Endothelial cell of umbilical vein (primary cell): ENCODE measurements at regions not wholly inside any gene's neighbourhood (a gene's known extent, or its start where the extent isn't known, plus 50 kb on each side); places are given as distances from the start of the nearest gene placed in this dataset.

Experiments used
- BruUV-seq: library from RNA; stranded (reverse); fragments of 400-500 nt; replicated peaks from 2 replicates; lab custom pipeline; 2021; lab: Mats Ljungman, UMichigan
- CTCF ChIA-PET: fragments of 300-600, 350-600 bp; sonication (Branson Sonifier 250); formaldehyde crosslinking; loops from one replicate; lab custom pipeline; 2021; ENCODE audit warnings: antibody characterized with exemption, inconsistent platforms; lab: Charles Lee
- POLR2A ChIA-PET: fragments of 300-600, 350-600 bp; sonication (Branson Sonifier 250); formaldehyde crosslinking; loops from one replicate; lab custom pipeline; 2021; ENCODE audit warnings: antibody characterized with exemption, inconsistent platforms; lab: Charles Lee
- DNase-seq: peaks from one replicate; pipeline ENCODE4 v3.0.0-alpha.2; 2011; ENCODE audit warnings: low read depth, low spot score
- FAIRE-seq: peaks from 2 replicates; lab custom pipeline; 2011; peaks lifted over from hg19 to GRCh38; lab: Jason Lieb, UNC
- H2AFZ ChIP-seq: 2 replicates; pipeline ENCODE4 v1.6.0; 2012; ENCODE audit warnings: low read depth, low read length, control low read depth, inconsistent platforms
- H3K27ac ChIP-seq: 2 replicates; pipeline ENCODE4 v1.5.1; 2011; ENCODE audit warnings: low read depth, mild to moderate bottlenecking, control low read depth, low read length, moderate library complexity; ENCODE audit not compliant: insufficient read depth
- H3K27me3 ChIP-seq, 2 experiments: 2 replicates each; pipeline versions ENCODE4 v1.6.0 to v1.6.1; 2011; ENCODE audit warnings: low read length in 2 of 2, mixed read lengths in 1 of 2; ENCODE audit not compliant: control insufficient read depth in 2 of 2, insufficient read depth in 2 of 2
- H3K36me3 ChIP-seq, 2 experiments: 2 replicates in 1 of 2; 3 replicates in 1 of 2; pipeline ENCODE4 v1.5.1; 2011; ENCODE audit warnings: low read length in 2 of 2, mild to moderate bottlenecking in 1 of 2, moderate library complexity in 1 of 2; ENCODE audit not compliant: control insufficient read depth in 2 of 2, insufficient read depth in 2 of 2; ENCODE audit errors: extremely low read depth in 1 of 2
- H3K4me1 ChIP-seq: 3 replicates; pipeline ENCODE4 v1.5.1; 2011; ENCODE audit warnings: mild to moderate bottlenecking, low read length; ENCODE audit not compliant: control insufficient read depth, insufficient read depth; ENCODE audit errors: extremely low read depth
- H3K4me2 ChIP-seq: 2 replicates; pipeline ENCODE4 v1.6.1; 2011; ENCODE audit warnings: low read length, control low read depth, mixed read lengths; ENCODE audit not compliant: insufficient read depth
- H3K4me3 ChIP-seq, 3 experiments: fragments of 200-600 bp in 1 of 3; sonication (generic), shearing (Covaris generic) in 1 of 3; replicated peaks in 1 of 3; 2 replicates each; pipeline ENCODE4 v1.5.1; 2011 to 2016; ENCODE audit warnings: control low read depth in 3 of 3, low read length in 3 of 3, mild to moderate bottlenecking in 2 of 3, inconsistent platforms in 1 of 3, low read depth in 1 of 3, moderate library complexity in 1 of 3; ENCODE audit not compliant: insufficient read depth in 1 of 3
- H3K79me2 ChIP-seq: 2 replicates; pipeline ENCODE4 v1.6.0; 2012; ENCODE audit warnings: low read length, inconsistent platforms; ENCODE audit not compliant: control insufficient read depth, insufficient read depth
- H3K9ac ChIP-seq: replicated peaks from 2 replicates; pipeline ENCODE3; 2011; ENCODE audit warnings: low read length, control low read depth; ENCODE audit not compliant: insufficient read depth; ENCODE audit errors: extremely low read depth
- H3K9me1 ChIP-seq: replicated peaks from 3 replicates; pipeline ENCODE4 v1.6.0; 2011; ENCODE audit warnings: mild to moderate bottlenecking, low read length; ENCODE audit not compliant: control insufficient read depth, insufficient read depth; ENCODE audit errors: extremely low read depth
- H3K9me3 ChIP-seq: replicated peaks from 2 replicates; pipeline ENCODE4 v1.5.1; 2012; ENCODE audit warnings: low read length, inconsistent platforms; ENCODE audit not compliant: control insufficient read depth, insufficient read depth
- H4K20me1 ChIP-seq: replicated peaks from 2 replicates; pipeline ENCODE3; 2011; ENCODE audit warnings: mild to moderate bottlenecking, low read length; ENCODE audit not compliant: control insufficient read depth, insufficient read depth; ENCODE audit errors: extremely low read depth
- JUN ChIP-seq: IDR thresholded peaks from 2 replicates; pipeline ENCODE4 v1.6.1; 2011; ENCODE audit warnings: borderline replicate concordance, low read depth; ENCODE audit not compliant: insufficient read length, insufficient read depth
- MYC ChIP-seq: IDR thresholded peaks from one replicate; pipeline ENCODE4 v1.6.1; 2011; ENCODE audit warnings: mild to moderate bottlenecking, low read depth, low read length
- POLR2A ChIP-seq: IDR thresholded peaks from 2 replicates; pipeline ENCODE4 v1.6.1; 2012; ENCODE audit warnings: low read depth, mild to moderate bottlenecking, control low read depth, low read length
- dilution Hi-C: fragments of 300-500 bp; cut with MboI; formaldehyde crosslinking; loops from one replicate; pipeline ENCODE4 v1.15.0; 2019; ENCODE audit warnings: low sequenced_read_pairs; ENCODE audit not compliant: extremely low pct_ligation_motif_present
- intact Hi-C: fragments of 100-400 bp; cut with micrococcal nuclease; formaldehyde crosslinking; loops from one replicate; pipeline ENCODE4 v1.10.0; 2022
- TF ChIP-seq, protein P1 (sequence below), 2 donors: IDR thresholded peaks; 1 replicate in 1 of 2; 2 replicates in 1 of 2; pipeline ENCODE4 v1.5.1; 2011; ENCODE audit warnings: low read length in 2 of 2, mild to moderate bottlenecking in 2 of 2, moderate library complexity in 2 of 2, control low read depth in 1 of 2, inconsistent platforms in 1 of 2, low read depth in 1 of 2; ENCODE audit not compliant: insufficient read depth in 1 of 2; ENCODE audit errors: extremely low read depth in 1 of 2

GRCh38 chr1:224510880-224511645 lies 76.5 kb upstream of the WDR26 start:
- no peaks in the 10 kb centered on the region for H3K4me1 ChIP-seq
- H3K79me2 ChIP-seq = no peaks in the 10 kb centered on the region
- ChIA-PET POLR2A (no interaction called here), CTCF (interaction anchor here (10.1 kb wide), 1 partner anchor 342 kb away, joined by 299 read pairs; no protein-coding TSS in a partner anchor)
- no peak overlapping the region for H3K4me2 ChIP-seq
- intact Hi-C loops = loop anchor here (5.0 kb wide), 1 partner anchor 66 kb away; no protein-coding TSS in a partner anchor
- H3K36me3 ChIP-seq = no peaks in the 10 kb centered on the region
- no peak for FAIRE-seq
- H3K9ac ChIP-seq = no peak overlapping the region
- dilution Hi-C loops = loop anchor here (25.0 kb wide), 1 partner anchor 101 kb away; the partner anchor contains the start of gene CNIH3
- TF ChIP-seq, protein P1, sequence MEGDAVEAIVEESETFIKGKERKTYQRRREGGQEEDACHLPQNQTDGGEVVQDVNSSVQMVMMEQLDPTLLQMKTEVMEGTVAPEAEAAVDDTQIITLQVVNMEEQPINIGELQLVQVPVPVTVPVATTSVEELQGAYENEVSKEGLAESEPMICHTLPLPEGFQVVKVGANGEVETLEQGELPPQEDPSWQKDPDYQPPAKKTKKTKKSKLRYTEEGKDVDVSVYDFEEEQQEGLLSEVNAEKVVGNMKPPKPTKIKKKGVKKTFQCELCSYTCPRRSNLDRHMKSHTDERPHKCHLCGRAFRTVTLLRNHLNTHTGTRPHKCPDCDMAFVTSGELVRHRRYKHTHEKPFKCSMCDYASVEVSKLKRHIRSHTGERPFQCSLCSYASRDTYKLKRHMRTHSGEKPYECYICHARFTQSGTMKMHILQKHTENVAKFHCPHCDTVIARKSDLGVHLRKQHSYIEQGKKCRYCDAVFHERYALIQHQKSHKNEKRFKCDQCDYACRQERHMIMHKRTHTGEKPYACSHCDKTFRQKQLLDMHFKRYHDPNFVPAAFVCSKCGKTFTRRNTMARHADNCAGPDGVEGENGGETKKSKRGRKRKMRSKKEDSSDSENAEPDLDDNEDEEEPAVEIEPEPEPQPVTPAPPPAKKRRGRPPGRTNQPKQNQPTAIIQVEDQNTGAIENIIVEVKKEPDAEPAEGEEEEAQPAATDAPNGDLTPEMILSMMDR (IDR thresholded peaks at IDR 0.05; ENCODE audit: extremely low read depth in 1 of 2, insufficient read depth in 1 of 2, low read depth in 1 of 2, low read length in 2 of 2) = no peak
- TF ChIP-seq MYC (no peak), POLR2A (no peak), JUN (no peak)
- H3K4me3 ChIP-seq = no peak overlapping the region
- no peaks in the 10 kb centered on the region for H3K9me3 ChIP-seq
- no peak overlapping the region for H2AFZ ChIP-seq
- no peaks in the 10 kb centered on the region for H3K9me1 ChIP-seq
- no peaks in the 10 kb centered on the region for H3K27me3 ChIP-seq
- BruUV-seq = no TSS peak
- DNase-seq = no peak
- H4K20me1 ChIP-seq = no peaks in the 10 kb centered on the region
- no peak overlapping the region for H3K27ac ChIP-seq
